Nephron (organoid): ENCODE measurements at regions not wholly inside any gene's neighbourhood (a gene's known extent, or its start where the extent isn't known, plus 50 kb on each side); places are given as distances from the start of the nearest gene placed in this dataset.
A peak's percentile ranks its signal among the peaks of the same experiment; 100 is the strongest.

Source experiments
- H3K27ac Mint-ChIP-seq, 3 experiments: 2 replicates each; pipeline ENCODE4 v1.8.0; 2020; ENCODE audit warnings: mixed read lengths in 3 of 3, mild to moderate bottlenecking in 2 of 3, moderate library complexity in 1 of 3
- H3K27me3 Mint-ChIP-seq: 2 replicates; pipeline ENCODE4 v1.8.0; 2021; ENCODE audit warnings: low read depth, mild to moderate bottlenecking, moderate library complexity, mixed read lengths
- H3K36me3 Mint-ChIP-seq: 2 replicates; pipeline ENCODE4 v1.8.0; 2020; ENCODE audit warnings: low read depth, mixed read lengths
- H3K4me1 Mint-ChIP-seq: 2 replicates; pipeline ENCODE4 v1.8.0; 2020; ENCODE audit warnings: mixed read lengths
- H3K4me3 Mint-ChIP-seq, 3 experiments: 2 replicates each; pipeline ENCODE4 v1.8.0; 2020; ENCODE audit warnings: mild to moderate bottlenecking in 3 of 3, mixed read lengths in 3 of 3, moderate library complexity in 2 of 3
- H3K9me3 Mint-ChIP-seq: 2 replicates; pipeline ENCODE4 v1.8.0; 2020; ENCODE audit warnings: mixed read lengths
- TF ChIP-seq, protein P1 (sequence below), 3 experiments: fragments of 200-600 bp; sonication (generic); IDR thresholded peaks; one replicate each; pipeline ENCODE4 v1.5.0; 2021; ENCODE audit warnings: antibody characterized with exemption in 3 of 3; ENCODE audit not compliant: unreplicated experiment in 3 of 3

DNA sequence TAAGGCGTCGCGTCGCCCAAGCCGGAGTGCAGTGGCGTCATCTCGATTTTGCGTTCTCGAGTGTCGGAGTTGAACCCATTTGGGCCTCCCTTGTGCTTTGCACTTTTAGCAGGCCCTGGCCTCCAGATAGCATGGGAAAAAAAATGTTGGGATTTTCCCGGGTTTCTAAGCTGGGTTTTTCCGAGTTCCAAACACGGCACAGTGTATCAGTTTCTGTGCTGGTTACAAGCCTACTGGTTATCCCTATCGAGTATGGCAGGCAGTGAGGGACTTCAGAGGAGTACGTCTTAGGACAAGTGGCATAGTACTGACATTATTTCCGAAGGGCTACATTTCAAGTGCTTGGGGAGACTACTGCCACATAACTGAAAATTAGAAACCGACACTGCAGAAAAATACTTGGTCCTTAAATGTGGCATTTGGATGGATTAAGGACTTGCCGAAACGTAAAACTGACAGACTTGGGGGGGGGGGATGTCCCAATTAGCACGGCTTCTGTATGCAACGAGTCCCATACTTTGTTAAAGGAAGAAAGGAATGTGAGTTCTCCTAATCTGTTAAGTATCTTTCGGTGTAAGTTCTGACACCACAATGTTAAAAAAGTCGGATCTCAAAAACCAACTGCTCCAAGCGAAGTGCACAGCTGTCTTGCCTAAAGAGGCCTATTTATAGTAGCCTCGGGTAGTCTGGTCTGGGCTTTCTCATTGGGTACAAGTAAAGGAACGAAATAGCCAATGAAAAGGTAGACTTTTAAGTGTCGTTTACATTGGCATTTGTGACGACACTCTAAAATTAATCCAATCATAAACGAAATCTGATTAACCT, 70.2 kb downstream of the HFE start:
- TF ChIP-seq, protein P1, sequence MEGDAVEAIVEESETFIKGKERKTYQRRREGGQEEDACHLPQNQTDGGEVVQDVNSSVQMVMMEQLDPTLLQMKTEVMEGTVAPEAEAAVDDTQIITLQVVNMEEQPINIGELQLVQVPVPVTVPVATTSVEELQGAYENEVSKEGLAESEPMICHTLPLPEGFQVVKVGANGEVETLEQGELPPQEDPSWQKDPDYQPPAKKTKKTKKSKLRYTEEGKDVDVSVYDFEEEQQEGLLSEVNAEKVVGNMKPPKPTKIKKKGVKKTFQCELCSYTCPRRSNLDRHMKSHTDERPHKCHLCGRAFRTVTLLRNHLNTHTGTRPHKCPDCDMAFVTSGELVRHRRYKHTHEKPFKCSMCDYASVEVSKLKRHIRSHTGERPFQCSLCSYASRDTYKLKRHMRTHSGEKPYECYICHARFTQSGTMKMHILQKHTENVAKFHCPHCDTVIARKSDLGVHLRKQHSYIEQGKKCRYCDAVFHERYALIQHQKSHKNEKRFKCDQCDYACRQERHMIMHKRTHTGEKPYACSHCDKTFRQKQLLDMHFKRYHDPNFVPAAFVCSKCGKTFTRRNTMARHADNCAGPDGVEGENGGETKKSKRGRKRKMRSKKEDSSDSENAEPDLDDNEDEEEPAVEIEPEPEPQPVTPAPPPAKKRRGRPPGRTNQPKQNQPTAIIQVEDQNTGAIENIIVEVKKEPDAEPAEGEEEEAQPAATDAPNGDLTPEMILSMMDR (IDR thresholded peaks at IDR 0.05; ENCODE audit: unreplicated experiment in 3 of 3) = no peak
- no peaks in the 10 kb centered on the region for H3K27me3 Mint-ChIP-seq
- H3K27ac Mint-ChIP-seq = peak overlapping the region; percentile 84 to 98 (median 98)
- no peaks in the 10 kb centered on the region for H3K36me3 Mint-ChIP-seq
- H3K4me1 Mint-ChIP-seq = peaks cover 11% of the 10 kb centered on the region
- peak overlapping the region; percentile 93 to 98 (median 98) for H3K4me3 Mint-ChIP-seq
- no peaks in the 10 kb centered on the region for H3K9me3 Mint-ChIP-seq

DNA sequence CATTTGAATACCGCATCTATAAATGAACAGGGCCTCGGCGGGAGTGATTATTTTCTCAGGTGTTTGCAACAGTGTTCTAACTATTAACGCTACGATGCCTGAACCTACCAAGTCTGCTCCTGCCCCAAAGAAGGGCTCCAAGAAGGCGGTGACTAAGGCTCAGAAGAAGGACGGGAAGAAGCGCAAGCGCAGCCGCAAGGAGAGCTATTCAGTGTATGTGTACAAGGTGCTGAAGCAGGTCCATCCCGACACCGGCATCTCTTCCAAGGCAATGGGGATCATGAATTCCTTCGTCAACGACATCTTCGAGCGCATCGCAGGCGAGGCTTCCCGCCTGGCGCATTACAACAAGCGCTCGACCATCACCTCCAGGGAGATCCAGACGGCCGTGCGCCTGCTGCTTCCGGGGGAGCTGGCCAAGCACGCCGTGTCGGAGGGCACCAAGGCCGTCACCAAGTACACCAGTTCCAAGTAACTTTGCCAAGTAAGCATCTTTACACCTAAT, 70.9 kb downstream of the HFE start:
- Mint-ChIP-seq H3K27me3 (no peaks in the 10 kb centered on the region), H3K4me1 (peaks cover 11% of the 10 kb centered on the region), H3K4me3 (peak overlapping the region; percentile 93 to 98 (median 98)), H3K27ac (peak overlapping the region; percentile 84 to 98 (median 98)), H3K9me3 (no peaks in the 10 kb centered on the region), H3K36me3 (peaks cover under 1% of the 10 kb centered on the region)
- TF ChIP-seq, protein P1 (IDR thresholded peaks at IDR 0.05; ENCODE audit: unreplicated experiment in 3 of 3) = no peak

DNA sequence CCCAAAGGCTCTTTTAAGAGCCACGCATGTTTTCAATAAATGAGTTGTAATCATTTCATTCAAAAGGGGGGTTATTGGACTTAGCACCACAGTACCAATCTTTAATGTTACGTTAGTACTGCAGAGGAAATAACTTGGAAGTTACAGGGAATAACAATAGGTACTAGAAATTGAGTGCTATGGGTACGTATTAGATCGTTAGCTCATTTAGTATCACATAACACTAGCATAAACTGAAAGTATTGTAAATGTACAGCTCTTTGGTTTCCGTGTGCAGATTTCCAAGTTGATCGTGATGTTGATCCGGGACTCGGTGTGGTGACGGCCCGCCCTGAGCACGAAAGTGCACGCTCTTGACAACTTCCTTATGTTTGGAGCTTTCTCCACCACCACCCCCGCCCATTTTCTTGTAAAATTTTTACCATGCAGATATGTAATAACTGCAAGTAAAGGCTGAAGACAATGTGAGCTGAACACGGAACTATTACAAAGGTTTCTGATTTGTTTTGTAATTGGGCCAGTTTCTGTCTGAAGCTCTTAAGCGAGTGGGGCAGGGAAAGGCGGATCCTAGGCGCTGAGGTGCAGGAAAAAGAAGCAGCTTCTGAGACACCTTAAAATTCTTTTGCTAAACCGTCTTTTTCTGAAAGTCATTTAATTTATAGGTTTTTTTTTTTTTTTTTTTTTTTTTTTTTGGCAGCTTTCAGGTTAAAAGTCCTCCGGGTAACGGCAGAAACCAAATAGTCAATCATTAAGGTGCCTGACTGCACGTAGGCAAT, 71.5 kb downstream of the HFE start:
- no peaks in the 10 kb centered on the region for H3K9me3 Mint-ChIP-seq
- peaks cover 7% of the 10 kb centered on the region for H3K36me3 Mint-ChIP-seq
- H3K27ac Mint-ChIP-seq = peak overlapping the region; percentile 84 to 98 (median 98)
- H3K27me3 Mint-ChIP-seq = no peaks in the 10 kb centered on the region
- peak overlapping the region; percentile 93 to 98 (median 98) for H3K4me3 Mint-ChIP-seq
- TF ChIP-seq, protein P1 (IDR thresholded peaks at IDR 0.05; ENCODE audit: unreplicated experiment in 3 of 3) = no peak
- peaks cover 11% of the 10 kb centered on the region for H3K4me1 Mint-ChIP-seq

DNA sequence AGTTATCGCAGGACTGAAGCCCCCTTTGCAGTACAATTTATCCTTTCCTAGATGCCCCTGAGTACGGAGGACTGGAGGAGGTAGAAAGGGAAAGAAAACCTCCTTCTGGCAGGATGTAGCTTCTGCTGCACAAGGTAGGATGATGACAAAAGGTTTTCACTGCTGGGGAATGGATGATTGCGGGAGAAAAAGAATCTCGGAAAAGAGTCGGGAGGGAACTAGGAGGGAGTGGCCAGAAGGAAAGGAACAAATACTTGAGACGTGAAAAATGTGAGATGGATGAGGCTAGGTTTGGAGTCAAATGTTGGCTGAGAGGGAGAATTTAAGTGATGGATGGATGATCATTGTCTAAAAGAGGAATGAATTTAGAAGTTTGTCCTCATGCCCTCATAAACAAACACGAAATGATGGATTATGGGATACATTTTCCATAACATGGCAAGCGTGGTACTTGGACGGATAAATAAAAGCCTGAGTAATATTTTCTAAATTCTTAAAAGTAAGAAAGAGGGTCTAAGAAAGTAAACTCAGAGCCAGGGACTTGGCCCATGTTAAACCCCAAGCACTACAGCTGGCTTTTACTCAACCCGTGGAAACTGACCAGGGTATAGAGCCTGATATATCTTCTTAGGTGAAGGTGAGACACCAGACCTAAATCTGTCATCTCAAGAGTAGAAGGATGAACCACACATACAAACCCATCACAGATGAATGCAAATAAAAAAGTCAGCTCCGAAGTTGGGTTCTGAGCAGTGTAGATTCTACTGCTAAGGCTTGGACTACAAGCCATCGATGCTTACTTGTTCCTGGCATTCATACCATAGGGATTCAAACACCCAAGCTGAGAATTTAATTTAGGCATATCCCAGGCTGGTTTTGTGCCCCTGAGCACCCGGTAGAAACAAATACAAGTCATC, 72.4 kb downstream of the HFE start:
- peaks cover 12% of the 10 kb centered on the region for H3K36me3 Mint-ChIP-seq

DNA sequence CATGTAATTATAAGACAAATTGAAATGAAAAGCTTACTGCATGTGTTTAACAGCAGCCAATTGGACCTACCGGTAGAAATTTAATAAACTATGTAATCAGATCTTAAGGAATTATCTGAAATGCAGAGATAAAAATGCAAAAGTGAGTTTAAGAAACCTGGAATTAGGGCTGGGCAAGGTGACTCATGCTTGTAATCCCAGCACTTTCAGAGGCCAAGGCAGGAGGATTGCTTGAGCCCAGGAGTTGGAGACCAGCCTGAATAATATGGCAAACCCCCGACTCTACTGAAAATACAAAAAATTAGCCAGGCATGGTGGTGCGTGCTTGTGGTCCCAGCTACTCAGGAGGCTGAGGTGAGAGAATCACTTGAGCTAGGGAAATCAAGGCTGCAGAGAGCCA, 74.1 kb downstream of the HFE start:
- H3K4me1 Mint-ChIP-seq = peaks cover 11% of the 10 kb centered on the region
- no peak overlapping the region for H3K27ac Mint-ChIP-seq
- H3K36me3 Mint-ChIP-seq = peaks cover 24% of the 10 kb centered on the region
- H3K9me3 Mint-ChIP-seq = no peaks in the 10 kb centered on the region
- H3K27me3 Mint-ChIP-seq = peaks cover 4% of the 10 kb centered on the region
- H3K4me3 Mint-ChIP-seq = peak overlapping the region; percentile 54 to 58 (median 55)
- TF ChIP-seq, protein P1 (IDR thresholded peaks at IDR 0.05; ENCODE audit: unreplicated experiment in 3 of 3) = no peak

More for the DNA sequence above, 72.4 kb downstream of the HFE start:
- Mint-ChIP-seq H3K9me3 (no peaks in the 10 kb centered on the region), H3K4me1 (peaks cover 11% of the 10 kb centered on the region), H3K4me3 (peak overlapping the region; percentile 93 to 98 (median 98)), H3K27me3 (no peaks in the 10 kb centered on the region), H3K27ac (peak overlapping the region; percentile 84 to 98 (median 98))
- TF ChIP-seq, protein P1 (IDR thresholded peaks at IDR 0.05; ENCODE audit: unreplicated experiment in 3 of 3) = no peak
